Body of pancreas (tissue), 4 donors: ENCODE measurements at regions not wholly inside any gene's neighbourhood (a gene's known extent, or its start where the extent isn't known, plus 50 kb on each side); places are given as distances from the start of the nearest gene placed in this dataset.

Experiments used
- POLR2A ChIP-seq, 3 donors: fragments of 450-650 bp; IDR thresholded peaks; one replicate each; pipeline ENCODE4 v1.6.1; 2016; ENCODE audit warnings: antibody characterized with exemption in 3 of 3, mild to moderate bottlenecking in 2 of 3
- TF ChIP-seq, protein P1 (sequence below), 7 experiments: fragments of 450-650 bp in 4 of 7; fragments of 200-600 bp in 3 of 7; sonication (generic) in 3 of 7; IDR thresholded peaks; one replicate each; pipeline ENCODE4 v1.5.1; 2016 to 2019; ENCODE audit warnings: antibody characterized with exemption in 7 of 7

DNA sequence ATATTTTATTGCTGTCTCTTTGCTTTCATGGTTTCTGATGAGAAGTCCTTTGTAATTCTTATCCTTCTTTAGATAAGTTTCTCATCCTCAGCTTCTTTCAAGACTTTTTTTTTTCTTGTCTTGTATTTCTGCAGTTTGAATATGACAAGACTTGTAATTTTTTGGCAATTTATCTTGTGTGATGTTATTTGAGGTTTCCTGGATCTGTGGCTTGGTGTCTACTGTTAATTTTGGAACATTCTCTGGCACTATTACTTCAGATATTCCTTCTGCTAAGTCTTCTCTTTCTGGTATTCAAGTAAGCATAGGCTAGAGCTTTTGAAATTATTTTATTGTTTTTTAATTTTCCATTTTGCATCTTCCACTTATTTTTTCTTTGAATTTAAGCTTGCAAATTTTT is 1083.2 kb downstream of the CNTNAP5 start:
- TF ChIP-seq, protein P1, sequence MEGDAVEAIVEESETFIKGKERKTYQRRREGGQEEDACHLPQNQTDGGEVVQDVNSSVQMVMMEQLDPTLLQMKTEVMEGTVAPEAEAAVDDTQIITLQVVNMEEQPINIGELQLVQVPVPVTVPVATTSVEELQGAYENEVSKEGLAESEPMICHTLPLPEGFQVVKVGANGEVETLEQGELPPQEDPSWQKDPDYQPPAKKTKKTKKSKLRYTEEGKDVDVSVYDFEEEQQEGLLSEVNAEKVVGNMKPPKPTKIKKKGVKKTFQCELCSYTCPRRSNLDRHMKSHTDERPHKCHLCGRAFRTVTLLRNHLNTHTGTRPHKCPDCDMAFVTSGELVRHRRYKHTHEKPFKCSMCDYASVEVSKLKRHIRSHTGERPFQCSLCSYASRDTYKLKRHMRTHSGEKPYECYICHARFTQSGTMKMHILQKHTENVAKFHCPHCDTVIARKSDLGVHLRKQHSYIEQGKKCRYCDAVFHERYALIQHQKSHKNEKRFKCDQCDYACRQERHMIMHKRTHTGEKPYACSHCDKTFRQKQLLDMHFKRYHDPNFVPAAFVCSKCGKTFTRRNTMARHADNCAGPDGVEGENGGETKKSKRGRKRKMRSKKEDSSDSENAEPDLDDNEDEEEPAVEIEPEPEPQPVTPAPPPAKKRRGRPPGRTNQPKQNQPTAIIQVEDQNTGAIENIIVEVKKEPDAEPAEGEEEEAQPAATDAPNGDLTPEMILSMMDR (IDR thresholded peaks at IDR 0.05): no peak
- TF ChIP-seq POLR2A (IDR thresholded peaks at IDR 0.05): no peak
